GM12875 (cell line): ENCODE measurements at regions not wholly inside any gene's neighbourhood (a gene's known extent, or its start where the extent isn't known, plus 50 kb on each side); places are given as distances from the start of the nearest gene placed in this dataset.
"Not testable (repeated sequence)": the region's sequence is repeated elsewhere in the genome, so short reads cannot be mapped to it uniquely, and the experiment has no call there.

Experiments
- H3K4me3 ChIP-seq: one replicate; pipeline ENCODE4 v1.5.1; 2011; ENCODE audit warnings: low read depth, low read length, control low read depth
- TF ChIP-seq, protein P1 (sequence below): IDR thresholded peaks from 2 replicates; pipeline ENCODE4 v1.5.1; 2011; ENCODE audit warnings: low read depth, mild to moderate bottlenecking, control low read depth, inconsistent platforms, low read length, moderate library complexity, borderline replicate concordance; ENCODE audit not compliant: insufficient read depth

DNA sequence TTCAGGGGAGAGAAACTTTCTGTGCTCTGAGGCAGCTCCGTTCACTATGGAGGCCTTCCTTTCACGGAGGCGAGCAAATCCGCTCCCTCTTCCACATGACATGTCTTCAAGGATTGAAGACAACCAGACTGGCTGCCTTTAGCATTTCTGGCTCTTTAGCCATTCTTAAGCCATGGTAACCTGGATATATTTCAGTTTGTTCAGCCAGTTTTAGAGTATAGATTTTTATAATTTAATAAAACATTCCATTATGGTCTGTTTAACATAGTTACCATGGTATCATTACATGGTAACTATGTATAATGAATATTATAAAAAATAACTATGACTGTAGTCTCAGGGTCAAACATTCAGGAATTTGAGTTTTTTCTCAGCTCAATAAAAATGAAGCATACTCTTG lies 54.2 kb upstream of the NFIA start:
- no peak overlapping the region for H3K4me3 ChIP-seq
- TF ChIP-seq, protein P1, sequence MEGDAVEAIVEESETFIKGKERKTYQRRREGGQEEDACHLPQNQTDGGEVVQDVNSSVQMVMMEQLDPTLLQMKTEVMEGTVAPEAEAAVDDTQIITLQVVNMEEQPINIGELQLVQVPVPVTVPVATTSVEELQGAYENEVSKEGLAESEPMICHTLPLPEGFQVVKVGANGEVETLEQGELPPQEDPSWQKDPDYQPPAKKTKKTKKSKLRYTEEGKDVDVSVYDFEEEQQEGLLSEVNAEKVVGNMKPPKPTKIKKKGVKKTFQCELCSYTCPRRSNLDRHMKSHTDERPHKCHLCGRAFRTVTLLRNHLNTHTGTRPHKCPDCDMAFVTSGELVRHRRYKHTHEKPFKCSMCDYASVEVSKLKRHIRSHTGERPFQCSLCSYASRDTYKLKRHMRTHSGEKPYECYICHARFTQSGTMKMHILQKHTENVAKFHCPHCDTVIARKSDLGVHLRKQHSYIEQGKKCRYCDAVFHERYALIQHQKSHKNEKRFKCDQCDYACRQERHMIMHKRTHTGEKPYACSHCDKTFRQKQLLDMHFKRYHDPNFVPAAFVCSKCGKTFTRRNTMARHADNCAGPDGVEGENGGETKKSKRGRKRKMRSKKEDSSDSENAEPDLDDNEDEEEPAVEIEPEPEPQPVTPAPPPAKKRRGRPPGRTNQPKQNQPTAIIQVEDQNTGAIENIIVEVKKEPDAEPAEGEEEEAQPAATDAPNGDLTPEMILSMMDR = no peak

DNA sequence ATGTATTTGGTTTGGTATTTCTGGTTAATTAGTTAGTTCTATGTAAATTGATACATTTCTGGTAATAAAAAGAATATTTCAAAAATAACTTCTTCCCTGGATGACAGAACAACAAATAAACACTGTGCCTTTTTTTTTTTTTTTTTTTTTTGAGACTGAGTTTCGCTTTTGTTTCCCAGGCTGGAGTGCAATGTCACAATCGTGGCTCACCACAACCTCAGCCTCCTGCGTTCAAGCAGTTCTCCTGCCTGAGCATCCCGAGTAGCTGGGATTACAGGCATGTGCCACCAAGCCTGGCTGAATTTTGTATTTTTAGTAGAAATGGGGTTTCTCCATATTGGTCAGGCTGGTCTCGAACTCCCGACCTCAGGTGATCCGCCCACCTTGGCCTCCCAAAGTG lies 64.3 kb upstream of the NFIA start:
- not testable (repeated sequence) for H3K4me3 ChIP-seq

DNA sequence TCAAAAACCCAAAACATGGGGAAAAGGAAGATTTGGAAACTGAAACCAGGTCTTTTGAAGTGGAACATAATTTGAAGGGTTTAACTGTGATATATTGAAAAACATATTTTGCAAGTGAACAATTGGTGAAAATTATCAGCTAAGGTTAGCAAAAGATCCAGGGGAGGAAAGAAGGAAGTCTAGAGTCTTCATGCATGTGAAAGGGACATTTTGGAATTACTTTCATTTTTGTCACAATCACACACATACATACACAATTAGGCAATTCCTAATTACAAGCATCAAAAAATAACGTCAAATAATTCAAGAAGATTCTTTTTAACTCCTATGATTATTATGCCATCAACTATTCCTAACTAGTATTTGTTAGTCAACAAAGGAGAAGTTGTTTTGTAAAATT lies 64.7 kb upstream of the NFIA start:
- TF ChIP-seq, protein P1 = no peak
- H3K4me3 ChIP-seq = no peak overlapping the region

DNA sequence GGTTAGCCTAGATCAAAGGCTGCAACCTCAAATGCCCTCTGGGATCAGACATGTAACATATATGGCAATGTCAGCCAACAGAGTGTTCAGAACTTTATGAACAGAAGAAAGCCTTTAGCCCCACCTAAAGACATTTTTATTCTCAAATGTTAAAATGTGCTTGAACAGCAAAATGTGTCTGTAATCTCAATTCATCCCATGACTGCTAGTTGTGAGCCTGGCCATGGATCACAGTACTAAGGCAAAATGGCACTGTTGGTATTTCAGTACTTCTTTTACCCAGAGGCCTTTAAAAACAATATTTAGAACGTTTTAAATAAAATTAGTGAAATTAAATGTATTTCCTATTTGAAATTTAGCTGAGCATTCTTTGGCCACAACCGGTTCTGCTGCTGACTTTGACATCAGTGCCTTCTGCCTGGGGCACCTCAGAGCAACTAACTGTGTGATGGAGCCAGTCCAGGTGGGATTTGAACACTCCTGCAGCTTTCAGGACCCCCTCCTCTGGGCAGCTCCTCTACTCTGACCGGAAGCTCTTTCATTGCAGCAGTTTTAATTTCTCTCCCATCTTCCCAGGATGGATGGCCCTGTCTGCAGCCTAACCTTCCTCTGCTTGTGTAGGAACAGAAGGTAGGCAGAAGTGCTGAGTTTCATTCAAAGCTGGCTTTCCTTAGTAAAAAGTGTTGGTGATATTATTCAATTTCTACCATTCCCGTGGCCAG lies 68.3 kb upstream of the NFIA start:
- no peak overlapping the region for H3K4me3 ChIP-seq
- TF ChIP-seq, protein P1 = no peak

DNA sequence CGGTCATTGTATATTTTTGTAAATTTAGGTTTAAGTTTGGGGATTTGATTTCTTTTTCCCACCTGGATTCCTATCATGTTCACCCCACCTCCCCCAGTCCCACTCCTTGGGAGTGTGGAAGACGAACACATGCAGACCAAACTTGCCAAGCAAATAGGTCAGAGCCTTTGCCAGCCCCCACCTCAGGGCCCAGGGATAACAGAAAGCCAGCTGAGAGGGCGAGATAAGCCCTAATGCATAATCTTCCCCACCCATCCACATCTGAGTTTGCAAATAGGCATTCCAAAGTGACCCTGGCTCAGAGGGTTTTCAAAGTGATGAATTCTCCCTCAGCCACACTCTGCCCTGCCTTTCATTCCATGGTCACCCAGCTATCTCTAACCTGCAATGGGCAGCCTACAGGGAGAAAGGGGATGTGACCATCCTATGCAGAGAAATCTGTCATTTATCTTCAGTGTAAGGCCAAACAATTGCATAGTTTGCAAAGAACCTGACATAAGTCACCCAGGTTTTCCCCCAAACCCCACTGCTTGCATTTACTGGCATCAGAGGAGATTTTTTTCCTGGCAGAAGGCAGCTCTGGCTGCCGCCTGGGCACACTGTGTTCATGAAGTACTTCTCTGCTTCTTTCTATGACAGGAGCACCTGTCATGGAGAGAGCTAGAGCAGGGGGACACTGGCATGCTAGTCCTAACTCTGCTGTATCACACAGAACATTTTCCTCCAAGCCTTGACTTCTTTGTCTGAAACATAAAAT lies 69.0 kb upstream of the NFIA start:
- TF ChIP-seq, protein P1 = no peak
- H3K4me3 ChIP-seq = no peak overlapping the region

- TF ChIP-seq, protein P1 = no peak
- H3K4me3 ChIP-seq = no peak overlapping the region
Measured at GRCh38 chr1:61012341-61012761, 70.0 kb upstream of the NFIA start.

DNA sequence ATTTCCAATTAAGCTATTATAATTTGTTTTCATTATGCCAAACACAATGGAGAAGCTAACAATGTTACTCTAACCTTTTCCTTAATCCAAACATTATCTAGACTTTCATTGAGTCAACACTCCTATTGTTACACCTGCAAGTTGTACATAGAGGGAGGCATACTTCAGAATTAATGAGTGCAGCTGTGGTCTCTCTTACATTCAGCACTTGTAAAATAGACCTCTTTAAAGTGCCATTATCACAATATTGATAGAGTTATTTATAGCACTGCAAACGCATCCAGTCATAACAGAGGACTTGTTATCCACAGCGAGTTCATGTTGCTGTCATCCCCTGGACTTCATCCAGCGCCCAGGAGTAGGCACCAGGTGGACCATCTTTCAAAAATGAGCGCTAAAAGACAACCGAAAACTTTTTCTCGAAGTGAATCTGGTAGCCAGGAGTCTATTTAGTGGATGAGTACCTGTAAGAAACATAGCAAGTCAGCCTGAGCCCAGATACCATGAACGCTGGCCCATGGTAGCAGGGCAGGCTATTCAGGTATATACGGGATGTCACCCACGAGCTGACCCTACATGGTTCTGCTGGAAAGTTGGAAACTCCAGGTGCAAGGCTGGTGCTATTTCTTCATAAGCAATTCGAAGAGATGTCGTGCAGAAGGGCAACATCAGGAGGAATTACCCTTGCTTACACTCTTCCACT lies 70.6 kb upstream of the NFIA start:
- TF ChIP-seq, protein P1 = no peak
- no peak overlapping the region for H3K4me3 ChIP-seq
